SH-SY5Y (cell line): ENCODE measurements at regions not wholly inside any gene's neighbourhood (a gene's known extent, or its start where the extent isn't known, plus 50 kb on each side); places are given as distances from the start of the nearest gene placed in this dataset.

Experiments
- GATA2 ChIP-seq: IDR thresholded peaks from 2 replicates; pipeline ENCODE4 v1.6.1; 2011; ENCODE audit warnings: mild to moderate bottlenecking, low read depth, low read length
- GATA3 ChIP-seq: IDR thresholded peaks from 2 replicates; pipeline ENCODE4 v1.6.1; 2011; ENCODE audit warnings: low read depth, mild to moderate bottlenecking, low read length, moderate library complexity

DNA sequence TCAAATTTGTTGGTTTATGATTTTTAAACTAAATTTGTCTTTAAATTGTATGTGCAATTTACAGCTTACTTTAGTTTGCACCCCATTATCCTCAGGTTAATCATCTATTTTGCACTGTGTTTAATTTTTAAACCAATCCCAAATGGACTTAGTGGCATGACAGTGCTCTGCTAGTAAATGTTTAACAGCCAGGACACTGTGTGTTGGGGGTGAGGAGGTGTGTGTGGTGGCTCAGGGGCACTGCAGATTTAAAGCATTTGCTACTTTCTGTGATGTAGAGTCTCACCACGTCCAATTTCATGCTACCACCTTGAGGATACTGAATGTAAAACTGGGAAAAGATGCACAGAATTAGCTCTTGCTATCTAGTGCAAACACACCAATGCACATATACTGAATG lies 225.7 kb downstream of the HAO1 start:
- TF ChIP-seq GATA3 (no peak), GATA2 (no peak)

- no peak for TF ChIP-seq GATA3
- no peak for TF ChIP-seq GATA2
Measured at GRCh38 chr20:7716286-7716972, 223.8 kb downstream of the HAO1 start.

GRCh38 chr20:7722564-7722963 lies 217.7 kb downstream of the HAO1 start:
- TF ChIP-seq GATA2 (no peak), GATA3 (no peak)

DNA sequence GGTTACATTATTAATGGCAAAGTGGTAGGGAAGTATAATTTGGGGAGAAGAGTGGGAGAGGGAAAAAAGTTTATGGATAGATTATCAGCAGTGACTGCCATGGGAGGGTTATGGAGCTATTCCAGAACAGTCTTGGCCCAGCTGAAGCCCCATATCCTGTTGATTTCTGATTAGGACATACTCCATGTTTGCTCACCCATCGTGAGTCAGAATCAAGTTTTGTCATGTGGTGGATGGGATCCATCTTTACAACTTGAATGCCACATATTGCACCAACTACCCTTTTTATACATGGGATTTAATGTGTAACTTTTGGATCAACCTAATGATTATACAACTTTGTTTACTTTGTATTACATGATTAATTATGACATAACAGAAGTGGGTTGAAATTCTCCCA lies 217.0 kb downstream of the HAO1 start:
- TF ChIP-seq GATA3: no peak
- TF ChIP-seq GATA2: no peak

DNA sequence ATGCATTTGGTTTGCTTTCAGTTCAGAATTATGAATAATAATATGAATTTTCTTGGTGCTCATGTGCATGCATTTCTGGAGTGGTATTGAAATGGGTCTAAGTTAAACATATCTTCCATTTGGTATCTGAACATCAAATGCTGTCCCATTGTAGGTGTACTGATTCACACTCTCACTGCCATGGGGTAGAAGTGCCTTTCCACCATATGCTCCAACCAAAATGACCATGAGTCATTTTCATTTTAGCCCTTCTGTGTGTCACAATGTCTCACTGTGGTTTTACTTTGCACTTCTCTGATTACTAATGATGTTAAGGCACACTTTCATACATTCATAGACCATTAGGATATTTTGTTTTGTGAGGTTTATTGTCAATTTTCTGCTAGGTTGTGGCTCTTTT lies 211.9 kb downstream of the HAO1 start:
- no peak for TF ChIP-seq GATA3
- no peak for TF ChIP-seq GATA2

DNA sequence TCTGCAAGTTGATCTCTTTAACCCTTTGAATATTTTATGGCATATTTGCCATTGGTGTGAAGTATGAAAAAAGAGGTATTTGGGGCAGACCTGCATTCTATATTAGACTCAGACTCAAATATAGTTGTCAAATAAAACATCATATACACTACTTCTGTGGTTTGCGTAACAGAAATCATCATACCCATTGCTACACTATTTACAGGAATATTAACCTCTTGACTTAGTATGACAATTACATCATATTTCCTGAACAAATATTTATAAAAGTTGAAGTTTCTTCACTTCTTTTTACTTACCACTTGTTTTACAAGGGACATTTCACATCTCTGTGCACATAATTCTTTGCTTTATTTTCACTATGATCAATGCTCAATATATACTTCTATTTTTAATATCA lies 206.0 kb downstream of the HAO1 start:
- TF ChIP-seq GATA2: no peak
- TF ChIP-seq GATA3: no peak

DNA sequence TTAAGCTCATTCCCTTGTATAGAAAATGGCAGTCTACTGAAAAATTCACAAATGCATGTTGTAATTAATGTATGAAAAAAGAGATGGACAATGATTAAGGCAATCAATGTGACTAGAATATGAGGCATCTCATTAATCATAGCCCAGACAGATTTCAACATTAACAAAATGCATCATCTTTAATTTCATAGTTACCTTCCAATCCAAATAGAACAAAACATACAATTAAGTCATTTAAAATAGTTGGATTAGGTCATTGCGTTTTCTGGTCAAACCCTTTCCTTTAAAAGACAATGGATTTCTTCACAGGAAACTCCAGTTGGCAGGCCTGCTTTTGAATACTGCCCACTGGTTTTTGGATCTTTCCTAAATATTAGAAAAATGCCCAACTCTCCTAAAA lies 203.9 kb downstream of the HAO1 start:
- TF ChIP-seq GATA3 (no peak), GATA2 (no peak)

GRCh38 chr20:7741866-7742265 lies 198.4 kb downstream of the HAO1 start:
- TF ChIP-seq GATA3 (no peak), GATA2 (no peak)

DNA sequence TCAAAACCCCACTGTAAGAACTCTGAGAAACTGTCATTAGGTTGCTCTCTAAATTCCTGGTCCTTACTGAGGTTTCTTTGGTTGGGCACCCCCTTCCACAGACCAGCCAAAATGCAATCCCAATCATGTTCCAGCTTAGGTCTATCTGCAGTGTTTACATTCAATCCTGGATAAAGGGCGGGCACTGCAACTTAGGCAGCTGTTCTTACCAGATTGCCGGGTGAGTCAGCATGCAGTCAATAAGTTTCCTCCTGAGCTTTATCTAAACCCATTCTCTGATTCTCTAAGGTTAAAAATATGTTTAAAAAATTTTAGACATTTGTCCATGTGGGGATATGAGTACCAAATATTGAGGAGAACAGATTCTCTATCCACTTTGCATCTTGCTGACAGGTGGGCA lies 197.8 kb downstream of the HAO1 start:
- no peak for TF ChIP-seq GATA3
- no peak for TF ChIP-seq GATA2

- TF ChIP-seq GATA2: no peak
Measured at GRCh38 chr20:7744411-7744810, 195.8 kb downstream of the HAO1 start.

- TF ChIP-seq GATA3: no peak
- no peak for TF ChIP-seq GATA2
Measured at GRCh38 chr20:7748624-7749023, 191.6 kb downstream of the HAO1 start.

DNA sequence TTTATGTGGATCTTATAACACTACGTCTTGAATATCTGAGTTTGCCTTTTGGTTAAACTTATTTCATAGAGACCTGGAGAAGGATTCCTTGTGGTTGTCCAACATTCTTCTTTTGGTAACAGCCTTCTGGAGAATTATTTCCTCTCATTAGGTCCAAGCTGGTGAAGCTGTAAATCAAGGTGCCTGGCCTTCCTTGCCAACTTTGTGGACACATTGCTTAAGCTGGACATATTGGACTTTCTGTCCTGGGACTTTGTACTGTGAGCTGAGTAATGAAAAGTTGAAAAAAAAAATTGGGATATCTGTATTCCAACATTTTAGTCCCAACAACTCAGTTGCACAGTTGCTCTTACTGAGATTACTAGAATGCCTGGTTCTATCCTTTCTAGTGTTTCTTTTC lies 186.2 kb downstream of the HAO1 start:
- TF ChIP-seq GATA3: no peak
- TF ChIP-seq GATA2: no peak

GRCh38 chr20:7758406-7758805 lies 181.9 kb downstream of the HAO1 start:
- TF ChIP-seq GATA3: no peak
- no peak for TF ChIP-seq GATA2

- no peak for TF ChIP-seq GATA2
- no peak for TF ChIP-seq GATA3
Measured at GRCh38 chr20:7760247-7761031, 179.8 kb downstream of the HAO1 start.

DNA sequence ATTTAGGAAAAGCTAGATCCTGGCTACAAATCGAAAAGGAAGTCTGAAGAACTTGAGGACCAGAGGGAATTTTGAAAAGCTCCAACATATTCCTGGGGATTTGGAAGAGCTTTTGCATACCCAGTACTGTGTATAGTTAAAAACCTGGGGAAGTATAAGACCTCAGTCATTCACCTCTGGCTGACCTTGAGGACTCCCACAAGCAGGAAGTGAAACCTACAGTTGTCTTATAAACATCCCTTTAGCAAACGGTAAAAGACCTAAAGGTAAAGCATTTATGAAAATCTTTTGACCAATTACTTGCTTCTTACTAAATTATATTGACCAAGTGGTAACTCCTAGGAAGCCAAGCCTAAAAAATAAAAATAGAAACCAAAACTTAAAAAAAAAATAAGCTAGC lies 175.0 kb downstream of the HAO1 start:
- TF ChIP-seq GATA3: no peak
- no peak for TF ChIP-seq GATA2

DNA sequence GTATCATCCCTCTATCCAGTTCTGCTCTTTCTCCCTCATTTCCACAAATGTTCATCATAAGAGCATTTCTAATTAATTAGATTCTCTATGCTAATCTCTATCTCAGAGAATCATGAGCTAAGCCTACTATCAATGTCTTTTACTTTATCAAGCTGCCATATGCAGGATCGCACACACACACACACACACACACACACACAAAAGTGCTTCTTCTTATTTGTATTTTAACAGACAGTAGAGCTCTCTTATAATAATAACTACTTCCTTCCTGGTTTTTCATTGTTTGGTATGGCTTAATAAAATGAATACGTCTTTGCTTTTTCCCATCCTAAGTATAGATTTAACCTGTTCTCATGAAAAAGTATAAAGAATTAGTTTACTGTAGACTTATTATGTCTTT lies 170.2 kb downstream of the HAO1 start:
- no peak for TF ChIP-seq GATA2
- TF ChIP-seq GATA3: no peak
